Parathyroid adenoma (tissue), 2 donors: ENCODE measurements at regions not wholly inside any gene's neighbourhood (a gene's known extent, or its start where the extent isn't known, plus 50 kb on each side); places are given as distances from the start of the nearest gene placed in this dataset.
A peak's percentile ranks its signal among the peaks of the same experiment; 100 is the strongest.

Source experiments
- H2AFZ ChIP-seq: fragments of 300-600 bp; sonication (generic); one replicate; pipeline ENCODE4 v1.7.0; 2017; ENCODE audit warnings: antibody characterized with exemption, mild to moderate bottlenecking
- H3K27ac ChIP-seq: fragments of 300-600 bp; sonication (generic); one replicate; pipeline ENCODE4 v1.7.0; 2017
- H3K27me3 ChIP-seq: fragments of 300-600 bp; sonication (generic); one replicate; pipeline ENCODE4 v1.7.0; 2017; ENCODE audit warnings: low read length; ENCODE audit not compliant: control insufficient read depth, insufficient read depth
- H3K36me3 ChIP-seq: fragments of 300-600 bp; sonication (generic); one replicate; pipeline ENCODE4 v1.7.0; 2017; ENCODE audit warnings: low read length; ENCODE audit not compliant: control insufficient read depth, insufficient read depth
- H3K4me1 ChIP-seq: fragments of 300-600 bp; sonication (generic); one replicate; pipeline ENCODE4 v1.7.0; 2017; ENCODE audit warnings: control low read depth
- H3K4me2 ChIP-seq: fragments of 300-600 bp; sonication (generic); one replicate; pipeline ENCODE4 v1.7.0; 2017; ENCODE audit warnings: low read length
- H3K4me3 ChIP-seq: fragments of 300-600 bp; sonication (generic); one replicate; pipeline ENCODE4 v1.7.0; 2017; ENCODE audit warnings: low read depth, low read length
- H3K79me2 ChIP-seq: fragments of 300-600 bp; sonication (generic); one replicate; pipeline ENCODE4 v1.7.0; 2017; ENCODE audit warnings: control low read depth
- H3K9ac ChIP-seq: fragments of 300-600 bp; sonication (generic); one replicate; pipeline ENCODE4 v1.7.0; 2017; ENCODE audit warnings: mild to moderate bottlenecking
- H3K9me3 ChIP-seq: fragments of 300-600 bp; sonication (generic); one replicate; pipeline ENCODE4 v1.7.0; 2017; ENCODE audit warnings: low read length; ENCODE audit not compliant: control insufficient read depth
- TF ChIP-seq, protein P1 (sequence below): fragments of 300-600 bp; sonication (generic); IDR thresholded peaks from one replicate; pipeline ENCODE4 v1.7.0; 2017; ENCODE audit warnings: antibody characterized with exemption, mild to moderate bottlenecking
- donor health status: primary hyperparathyroidism.

DNA sequence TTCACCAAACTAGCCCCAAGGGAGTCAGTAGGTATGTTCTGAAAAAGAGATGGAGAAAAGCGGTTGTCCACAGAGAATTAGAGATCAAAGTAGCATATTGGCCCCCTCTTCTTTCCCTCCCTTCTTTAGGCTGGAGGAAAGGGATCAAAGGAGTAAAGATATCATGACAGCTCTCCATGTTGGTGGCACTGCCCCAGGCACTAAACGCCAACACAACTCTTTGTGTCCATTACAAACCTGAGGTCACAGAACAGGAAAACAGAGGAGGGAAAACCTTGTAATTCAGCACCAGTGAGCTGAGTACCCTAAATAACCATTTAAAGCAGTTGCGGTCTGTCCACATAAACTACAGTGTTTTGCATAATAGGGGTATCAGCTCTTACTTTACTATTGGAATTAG, 113.0 kb upstream of the TFAP2D start:
- no peak overlapping the region for H3K4me2 ChIP-seq
- no peaks in the 10 kb centered on the region for H3K4me1 ChIP-seq
- TF ChIP-seq, protein P1, sequence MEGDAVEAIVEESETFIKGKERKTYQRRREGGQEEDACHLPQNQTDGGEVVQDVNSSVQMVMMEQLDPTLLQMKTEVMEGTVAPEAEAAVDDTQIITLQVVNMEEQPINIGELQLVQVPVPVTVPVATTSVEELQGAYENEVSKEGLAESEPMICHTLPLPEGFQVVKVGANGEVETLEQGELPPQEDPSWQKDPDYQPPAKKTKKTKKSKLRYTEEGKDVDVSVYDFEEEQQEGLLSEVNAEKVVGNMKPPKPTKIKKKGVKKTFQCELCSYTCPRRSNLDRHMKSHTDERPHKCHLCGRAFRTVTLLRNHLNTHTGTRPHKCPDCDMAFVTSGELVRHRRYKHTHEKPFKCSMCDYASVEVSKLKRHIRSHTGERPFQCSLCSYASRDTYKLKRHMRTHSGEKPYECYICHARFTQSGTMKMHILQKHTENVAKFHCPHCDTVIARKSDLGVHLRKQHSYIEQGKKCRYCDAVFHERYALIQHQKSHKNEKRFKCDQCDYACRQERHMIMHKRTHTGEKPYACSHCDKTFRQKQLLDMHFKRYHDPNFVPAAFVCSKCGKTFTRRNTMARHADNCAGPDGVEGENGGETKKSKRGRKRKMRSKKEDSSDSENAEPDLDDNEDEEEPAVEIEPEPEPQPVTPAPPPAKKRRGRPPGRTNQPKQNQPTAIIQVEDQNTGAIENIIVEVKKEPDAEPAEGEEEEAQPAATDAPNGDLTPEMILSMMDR = no peak
- H3K79me2 ChIP-seq = no peaks in the 10 kb centered on the region
- no peaks in the 10 kb centered on the region for H3K27me3 ChIP-seq
- no peak overlapping the region for H3K9ac ChIP-seq
- no peak overlapping the region for H3K27ac ChIP-seq
- H3K36me3 ChIP-seq = no peaks in the 10 kb centered on the region
- no peak overlapping the region for H3K4me3 ChIP-seq
- no peaks in the 10 kb centered on the region for H3K9me3 ChIP-seq
- no peak overlapping the region for H2AFZ ChIP-seq

GRCh38 chr6:50602292-50602691, 111.0 kb upstream of the TFAP2D start:
- H3K27ac ChIP-seq = no peak overlapping the region
- H3K36me3 ChIP-seq = no peaks in the 10 kb centered on the region
- H3K27me3 ChIP-seq = no peaks in the 10 kb centered on the region
- H2AFZ ChIP-seq = no peak overlapping the region
- H3K4me1 ChIP-seq = no peaks in the 10 kb centered on the region
- no peaks in the 10 kb centered on the region for H3K9me3 ChIP-seq
- H3K4me2 ChIP-seq = no peak overlapping the region
- no peaks in the 10 kb centered on the region for H3K79me2 ChIP-seq
- TF ChIP-seq, protein P1 = peak; percentile 53
- no peak overlapping the region for H3K4me3 ChIP-seq
- H3K9ac ChIP-seq = no peak overlapping the region

GRCh38 chr6:50608421-50608820, 104.9 kb upstream of the TFAP2D start:
- Histone ChIP-seq H2AFZ (no peak overlapping the region), H3K4me1 (no peaks in the 10 kb centered on the region), H3K9me3 (no peaks in the 10 kb centered on the region), H3K9ac (no peak overlapping the region), H3K79me2 (no peaks in the 10 kb centered on the region), H3K4me2 (no peak overlapping the region), H3K27me3 (no peaks in the 10 kb centered on the region), H3K4me3 (no peak overlapping the region), H3K27ac (no peak overlapping the region), H3K36me3 (no peaks in the 10 kb centered on the region)
- TF ChIP-seq, protein P1 = no peak

- Histone ChIP-seq H2AFZ (no peak overlapping the region), H3K9ac (no peak overlapping the region), H3K4me1 (no peaks in the 10 kb centered on the region), H3K4me2 (no peak overlapping the region), H3K9me3 (no peaks in the 10 kb centered on the region), H3K36me3 (no peaks in the 10 kb centered on the region), H3K27me3 (no peaks in the 10 kb centered on the region), H3K79me2 (no peaks in the 10 kb centered on the region), H3K4me3 (no peak overlapping the region), H3K27ac (no peak overlapping the region)
- TF ChIP-seq, protein P1 = no peak
Measured at GRCh38 chr6:50610562-50610961, 102.8 kb upstream of the TFAP2D start.

GRCh38 chr6:50635429-50635828, 77.9 kb upstream of the TFAP2D start:
- Histone ChIP-seq H3K27ac (no peak overlapping the region), H3K4me1 (no peaks in the 10 kb centered on the region), H2AFZ (no peak overlapping the region), H3K36me3 (no peaks in the 10 kb centered on the region), H3K27me3 (no peaks in the 10 kb centered on the region), H3K9me3 (no peaks in the 10 kb centered on the region), H3K4me3 (no peak overlapping the region), H3K9ac (no peak overlapping the region), H3K79me2 (no peaks in the 10 kb centered on the region), H3K4me2 (no peak overlapping the region)
- TF ChIP-seq, protein P1 = no peak
